C4-2B (cell line): ENCODE measurements at regions not wholly inside any gene's neighbourhood (a gene's known extent, or its start where the extent isn't known, plus 50 kb on each side); places are given as distances from the start of the nearest gene placed in this dataset.

Source experiments
- H3K27ac ChIP-seq: fragments of 450-650 bp; 2 replicates; pipeline ENCODE4 v1.5.1; 2017
- ZFX ChIP-seq: fragments of 450-650 bp; IDR thresholded peaks from 2 replicates; pipeline ENCODE4 v1.6.1; 2017
- TF ChIP-seq, protein P1 (sequence below): fragments of 450-650 bp; conservative IDR thresholded peaks from 2 replicates; pipeline ENCODE4 v1.5.1; 2017; ENCODE audit warnings: mild to moderate bottlenecking

DNA sequence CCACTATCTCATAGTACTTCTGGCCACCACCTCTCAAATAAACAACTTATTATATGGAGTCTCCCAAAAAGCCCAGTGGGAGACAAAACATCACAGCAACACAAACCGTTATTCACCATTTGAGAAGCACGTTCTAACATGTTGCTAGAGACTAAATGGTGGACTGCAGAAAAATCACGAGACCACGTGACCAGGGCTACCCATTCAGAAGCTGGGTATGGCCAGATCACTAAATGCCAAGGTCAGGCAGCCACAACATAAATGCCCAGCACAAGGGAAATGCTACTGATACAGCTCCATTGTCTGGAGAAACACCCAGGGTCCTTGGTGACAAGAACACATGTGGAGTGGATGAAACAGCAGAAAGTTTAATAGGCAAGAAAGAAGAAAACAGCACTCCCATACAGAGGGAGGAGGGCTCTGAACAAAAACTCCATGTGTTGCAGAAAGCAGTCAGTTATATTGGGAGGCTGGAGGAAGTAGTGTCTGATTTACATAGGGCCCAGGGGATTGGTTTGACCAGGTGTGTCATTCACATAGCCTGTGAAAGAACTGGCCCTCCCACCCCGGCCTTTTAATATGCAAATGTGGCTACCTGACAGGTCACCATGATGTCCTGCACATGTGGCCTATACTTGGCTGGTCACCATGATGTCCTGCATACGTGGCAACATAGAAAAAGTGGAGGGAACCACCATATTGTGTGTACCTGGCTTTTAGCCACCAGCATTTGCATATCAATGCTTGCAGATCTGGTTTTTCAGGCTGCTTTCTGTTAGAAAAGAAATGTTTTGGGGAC is 97.2 kb downstream of the TRIM36 start:
- peak overlapping the region; percentile 8; the same call in 1 of the 2 replicates for H3K27ac ChIP-seq
- no peak for TF ChIP-seq ZFX
- TF ChIP-seq, protein P1, sequence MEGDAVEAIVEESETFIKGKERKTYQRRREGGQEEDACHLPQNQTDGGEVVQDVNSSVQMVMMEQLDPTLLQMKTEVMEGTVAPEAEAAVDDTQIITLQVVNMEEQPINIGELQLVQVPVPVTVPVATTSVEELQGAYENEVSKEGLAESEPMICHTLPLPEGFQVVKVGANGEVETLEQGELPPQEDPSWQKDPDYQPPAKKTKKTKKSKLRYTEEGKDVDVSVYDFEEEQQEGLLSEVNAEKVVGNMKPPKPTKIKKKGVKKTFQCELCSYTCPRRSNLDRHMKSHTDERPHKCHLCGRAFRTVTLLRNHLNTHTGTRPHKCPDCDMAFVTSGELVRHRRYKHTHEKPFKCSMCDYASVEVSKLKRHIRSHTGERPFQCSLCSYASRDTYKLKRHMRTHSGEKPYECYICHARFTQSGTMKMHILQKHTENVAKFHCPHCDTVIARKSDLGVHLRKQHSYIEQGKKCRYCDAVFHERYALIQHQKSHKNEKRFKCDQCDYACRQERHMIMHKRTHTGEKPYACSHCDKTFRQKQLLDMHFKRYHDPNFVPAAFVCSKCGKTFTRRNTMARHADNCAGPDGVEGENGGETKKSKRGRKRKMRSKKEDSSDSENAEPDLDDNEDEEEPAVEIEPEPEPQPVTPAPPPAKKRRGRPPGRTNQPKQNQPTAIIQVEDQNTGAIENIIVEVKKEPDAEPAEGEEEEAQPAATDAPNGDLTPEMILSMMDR, result no peak

DNA sequence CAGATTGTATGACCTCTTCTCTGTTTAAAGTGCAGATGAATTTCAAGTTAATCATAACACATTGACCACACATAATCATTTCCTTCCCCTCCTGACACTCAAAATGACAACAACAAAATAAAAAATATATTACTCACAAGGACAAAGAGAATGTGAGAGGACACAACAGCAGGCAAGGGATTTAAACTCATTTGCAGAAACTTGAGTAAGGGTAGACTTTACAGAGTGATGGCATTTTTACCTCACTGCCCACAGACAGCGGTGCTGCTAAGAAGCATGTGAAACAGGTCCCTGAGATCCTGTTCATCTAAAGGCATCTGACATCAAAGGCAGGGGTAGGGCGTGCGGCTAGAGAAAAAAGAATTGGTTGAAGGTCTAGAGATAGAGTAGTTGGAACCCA is 99.0 kb downstream of the TRIM36 start:
- no peak overlapping the region for H3K27ac ChIP-seq
- TF ChIP-seq, protein P1, result no peak
- TF ChIP-seq ZFX, result no peak

DNA sequence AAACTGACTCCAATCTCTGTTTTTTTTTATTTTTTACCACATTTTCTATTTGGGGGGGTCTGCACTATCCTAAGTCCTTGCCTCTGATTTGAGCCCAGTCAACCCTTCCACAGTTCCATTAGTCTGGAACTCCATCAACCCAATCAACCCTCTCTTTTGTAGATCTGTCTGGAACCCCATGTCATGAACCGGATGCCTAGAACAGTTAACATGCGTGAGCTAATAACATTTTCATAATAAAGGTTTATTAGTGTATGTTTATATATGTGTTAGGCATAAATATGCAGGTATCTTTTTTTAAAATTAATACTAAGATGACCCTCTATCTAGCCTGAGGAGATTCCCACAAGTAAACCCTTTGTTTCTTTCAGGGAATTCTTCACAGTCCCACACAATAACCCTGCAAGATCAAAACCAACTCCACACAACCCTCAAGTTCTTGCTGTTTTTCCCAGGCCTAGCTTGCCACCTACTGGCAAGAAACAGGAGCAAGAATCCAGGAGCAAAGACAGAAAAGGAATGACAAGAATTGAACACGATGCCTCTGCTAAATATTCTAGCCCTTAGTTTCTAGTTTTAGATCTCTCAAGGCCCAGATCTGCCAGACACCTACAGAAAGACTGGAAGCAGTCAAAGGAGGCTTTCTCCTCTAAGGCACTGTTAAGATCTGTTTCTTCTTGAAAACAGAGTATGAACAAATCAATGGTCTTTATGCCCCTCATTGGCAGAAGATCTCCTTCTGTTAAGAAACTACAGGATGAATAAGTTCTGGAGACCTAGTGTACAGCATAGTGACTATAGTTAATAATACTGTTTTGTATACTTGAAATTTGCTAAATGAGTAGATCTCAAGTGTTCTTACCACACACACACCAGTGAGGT is 100.4 kb downstream of the TRIM36 start:
- no peak for TF ChIP-seq ZFX
- TF ChIP-seq, protein P1, result peak; percentile 90
- no peak overlapping the region for H3K27ac ChIP-seq

DNA sequence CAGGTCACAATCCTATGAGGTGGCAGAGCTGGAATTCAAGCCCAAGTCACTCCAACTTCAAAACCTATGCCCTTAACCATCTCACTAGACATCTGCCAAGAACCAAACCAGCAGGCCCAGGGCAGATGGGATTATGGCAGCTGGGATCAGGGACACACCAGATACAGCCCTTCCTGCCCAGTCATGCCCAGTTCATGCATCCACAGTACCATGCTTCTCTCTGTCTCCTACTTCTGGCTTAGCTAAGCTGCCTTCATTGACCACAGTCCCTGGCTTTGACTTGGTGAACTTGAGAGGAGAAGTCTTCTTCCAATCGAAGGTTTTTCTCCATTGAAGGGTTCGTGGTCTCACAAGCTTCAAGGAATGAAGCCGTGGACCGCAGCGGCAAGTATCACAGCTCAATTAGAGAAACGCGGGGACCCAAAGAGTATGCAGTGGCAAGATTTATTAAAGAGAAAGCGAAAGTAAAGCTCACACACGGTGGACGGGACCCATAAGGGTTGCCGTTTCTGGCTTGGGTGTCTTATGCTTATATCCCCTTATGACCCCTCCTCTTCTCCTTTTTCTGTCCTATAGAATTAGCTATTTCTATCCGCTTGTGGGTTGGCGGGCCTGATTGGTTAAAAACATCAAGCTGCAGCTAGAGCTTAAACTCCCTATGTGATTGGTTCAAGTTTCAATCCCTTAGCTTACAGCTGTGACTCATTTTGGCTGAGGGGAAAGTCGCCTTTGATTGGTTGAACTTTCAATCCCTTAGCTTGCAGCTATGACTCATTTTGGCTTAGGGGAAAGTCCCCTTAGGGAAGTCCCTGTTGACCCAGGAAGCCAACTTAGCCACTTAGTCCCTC is 101.2 kb downstream of the TRIM36 start:
- TF ChIP-seq ZFX, result no peak
- TF ChIP-seq, protein P1, result no peak
- H3K27ac ChIP-seq, result no peak overlapping the region

DNA sequence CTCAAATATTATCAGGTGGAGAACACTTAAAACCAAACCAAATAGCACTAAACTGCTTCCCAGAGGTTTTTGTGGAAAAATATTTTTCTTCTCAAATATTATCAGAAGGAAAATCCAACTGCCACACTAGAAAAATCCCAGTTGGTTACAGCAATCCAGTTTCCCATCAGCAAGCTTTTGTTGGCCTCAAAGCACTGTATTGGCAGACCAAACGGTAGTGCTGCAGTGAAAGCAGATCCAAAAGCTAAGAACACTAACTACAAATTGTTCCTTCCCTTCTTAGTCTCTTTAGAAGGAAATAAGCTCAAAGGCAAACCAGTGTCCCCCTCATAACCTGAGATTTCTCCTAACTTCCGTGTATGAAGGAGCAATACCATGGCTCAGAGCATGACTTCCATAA is 105.3 kb downstream of the TRIM36 start:
- TF ChIP-seq, protein P1, result no peak
- no peak for TF ChIP-seq ZFX
- no peak overlapping the region for H3K27ac ChIP-seq

DNA sequence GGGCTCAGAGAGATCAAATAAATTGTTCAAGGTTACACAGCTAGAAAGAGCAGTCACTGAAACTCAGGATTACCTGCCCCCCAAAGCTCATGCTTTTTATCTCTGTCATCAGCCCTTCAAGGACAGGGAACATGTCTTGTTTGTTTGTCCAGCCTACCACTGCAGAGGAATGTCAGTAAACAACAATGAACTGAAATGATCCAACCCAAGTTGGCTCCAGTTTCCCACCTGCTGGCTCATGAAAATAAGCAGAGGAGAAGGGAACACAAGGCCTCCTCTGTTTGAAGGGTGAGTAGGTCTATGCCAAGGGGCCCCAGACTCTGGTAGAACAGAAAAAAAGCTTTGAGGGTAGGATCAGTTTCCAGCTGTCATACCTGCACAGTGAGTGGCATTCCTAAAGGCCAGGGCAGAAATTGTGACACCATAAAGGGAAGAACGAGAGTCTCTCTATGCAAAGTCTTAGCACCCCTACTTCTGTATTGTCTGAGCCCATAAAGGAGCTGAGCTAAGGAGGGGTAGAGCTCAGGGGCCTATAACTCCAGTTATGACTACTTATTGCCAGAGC is 115.2 kb downstream of the TRIM36 start:
- peak overlapping the region; percentile 76; the same call in 1 of the 2 replicates for H3K27ac ChIP-seq
- TF ChIP-seq ZFX, result no peak
- TF ChIP-seq, protein P1, result no peak
